H9 (cell line): ENCODE measurements at regions not wholly inside any gene's neighbourhood (a gene's known extent, or its start where the extent isn't known, plus 50 kb on each side); places are given as distances from the start of the nearest gene placed in this dataset.

Source experiments
- DNase-seq: peaks from one replicate; pipeline ENCODE4 v3.0.0-alpha.2; 2017
- H2AFZ ChIP-seq: one replicate; pipeline ENCODE4 v1.6.1; 2013; ENCODE audit warnings: mild to moderate bottlenecking, low read length, control low read depth, moderate library complexity
- H2AK5ac ChIP-seq: 2 replicates; pipeline ENCODE4 v1.6.1; 2013; ENCODE audit warnings: low read length, control low read depth, mixed read lengths; ENCODE audit not compliant: insufficient read length
- H2BK120ac ChIP-seq: one replicate; pipeline ENCODE4 v1.6.1; 2013; ENCODE audit warnings: low read depth, mild to moderate bottlenecking, low read length, control low read depth, inconsistent platforms; ENCODE audit not compliant: poor library complexity, severe bottlenecking
- H2BK12ac ChIP-seq: 2 replicates; pipeline ENCODE4 v1.6.1; 2013; ENCODE audit warnings: low read length, control low read depth, mixed read lengths, low read depth; ENCODE audit not compliant: insufficient read length
- H2BK15ac ChIP-seq: 2 replicates; pipeline ENCODE4 v1.6.1; 2013; ENCODE audit warnings: low read depth, low read length, control low read depth
- H2BK20ac ChIP-seq: one replicate; pipeline ENCODE4 v1.6.1; 2013; ENCODE audit warnings: low read depth, mild to moderate bottlenecking, low read length, control low read depth, inconsistent platforms; ENCODE audit not compliant: poor library complexity, severe bottlenecking
- H2BK5ac ChIP-seq: 2 replicates; pipeline ENCODE4 v1.6.1; 2013; ENCODE audit warnings: low read length, control low read depth, mixed read lengths; ENCODE audit not compliant: insufficient read length
- H3K14ac ChIP-seq: 2 replicates; pipeline ENCODE4 v1.6.1; 2013; ENCODE audit warnings: low read length, control low read depth; ENCODE audit not compliant: insufficient read depth
- H3K18ac ChIP-seq: 2 replicates; pipeline ENCODE4 v1.6.1; 2013; ENCODE audit warnings: low read depth, mild to moderate bottlenecking, mixed read lengths, low read length, control low read depth; ENCODE audit not compliant: insufficient read length
- H3K23ac ChIP-seq: 2 replicates; pipeline ENCODE4 v1.6.1; 2013; ENCODE audit warnings: low read length, control low read depth, mixed read lengths, low read depth; ENCODE audit not compliant: insufficient read length
- H3K23me2 ChIP-seq: 2 replicates; pipeline ENCODE4 v1.6.1; 2013; ENCODE audit warnings: low read depth, mild to moderate bottlenecking, mixed read lengths, low read length, control low read depth; ENCODE audit not compliant: insufficient read length, poor library complexity, severe bottlenecking
- H3K27ac ChIP-seq: 2 replicates; pipeline ENCODE4 v1.5.1; 2013; ENCODE audit warnings: low read length, control low read depth, mixed read lengths, low read depth; ENCODE audit not compliant: insufficient read length
- H3K27me3 ChIP-seq: 2 replicates; pipeline ENCODE4 v1.6.1; 2013; ENCODE audit warnings: low read length, control low read depth, inconsistent platforms; ENCODE audit not compliant: insufficient read depth
- H3K4ac ChIP-seq: 2 replicates; pipeline ENCODE4 v1.6.1; 2013; ENCODE audit warnings: low read depth, mild to moderate bottlenecking, control low read depth, inconsistent platforms, low read length, moderate library complexity
- H3K4me1 ChIP-seq: 2 replicates; pipeline ENCODE4 v1.6.1; 2013; ENCODE audit warnings: low read length, control low read depth, inconsistent platforms; ENCODE audit not compliant: insufficient read depth
- H3K4me2 ChIP-seq: 2 replicates; pipeline ENCODE4 v1.6.1; 2013; ENCODE audit warnings: low read length, control low read depth, mixed read lengths; ENCODE audit not compliant: insufficient read length, insufficient read depth
- H3K56ac ChIP-seq: 2 replicates; pipeline ENCODE4 v1.6.1; 2013; ENCODE audit warnings: low read depth, mild to moderate bottlenecking, mixed read lengths, low read length, control low read depth; ENCODE audit not compliant: insufficient read length
- H3K79me1 ChIP-seq: 2 replicates; pipeline ENCODE4 v1.6.1; 2013; ENCODE audit warnings: low read depth, mild to moderate bottlenecking, moderate library complexity, low read length, control low read depth, inconsistent platforms; ENCODE audit not compliant: insufficient read depth, poor library complexity, severe bottlenecking
- H3K79me2 ChIP-seq: 2 replicates; pipeline ENCODE4 v1.6.1; 2013; ENCODE audit warnings: low read length, control low read depth, inconsistent platforms; ENCODE audit not compliant: insufficient read depth
- H3K9ac ChIP-seq: 2 replicates; pipeline ENCODE4 v1.6.1; 2013; ENCODE audit warnings: low read length, control low read depth, mixed read lengths; ENCODE audit not compliant: insufficient read length; ENCODE audit errors: extremely low read depth
- H3K9me3 ChIP-seq: one replicate; pipeline ENCODE4 v1.6.1; 2013; ENCODE audit warnings: low read depth, low read length, inconsistent platforms; ENCODE audit not compliant: control insufficient read depth
- H3T11ph ChIP-seq: one replicate; pipeline ENCODE4 v1.6.1; 2013; ENCODE audit warnings: mild to moderate bottlenecking, low read length, control low read depth, inconsistent platforms
- H4K20me1 ChIP-seq: one replicate; pipeline ENCODE4 v1.6.1; 2013; ENCODE audit not compliant: control insufficient read depth, insufficient read length, insufficient read depth
- H4K5ac ChIP-seq: 2 replicates; pipeline ENCODE4 v1.6.1; 2013; ENCODE audit warnings: low read depth, mild to moderate bottlenecking, mixed read lengths, low read length, control low read depth; ENCODE audit not compliant: insufficient read length
- H4K8ac ChIP-seq: replicated peaks from 2 replicates; pipeline ENCODE4 v1.6.1; 2013; ENCODE audit warnings: low read length, control low read depth, mixed read lengths, low read depth; ENCODE audit not compliant: insufficient read length
- H4K91ac ChIP-seq: 2 replicates; pipeline ENCODE4 v1.6.1; 2013; ENCODE audit warnings: low read depth, mild to moderate bottlenecking, moderate library complexity, mixed read lengths, low read length, control low read depth; ENCODE audit not compliant: insufficient read length
- H3K27ac Mint-ChIP-seq, 3 experiments: 2 replicates in 2 of 3; 3 replicates in 1 of 3; pipeline ENCODE4 v1.8.0; 2020 to 2021; ENCODE audit warnings: mixed read lengths in 3 of 3, mild to moderate bottlenecking in 1 of 3, moderate library complexity in 1 of 3
- H3K27me3 Mint-ChIP-seq: 2 replicates; pipeline ENCODE4 v1.8.0; 2021; ENCODE audit warnings: low read depth, mild to moderate bottlenecking, moderate library complexity, mixed read lengths
- H3K36me3 Mint-ChIP-seq, 3 experiments: 2 replicates in 2 of 3; 3 replicates in 1 of 3; pipeline ENCODE4 v1.8.0; 2020 to 2021; ENCODE audit warnings: low read depth in 3 of 3, mixed read lengths in 3 of 3; ENCODE audit not compliant: insufficient read depth in 1 of 3
- H3K4me1 Mint-ChIP-seq, 2 experiments: 2 replicates each; pipeline ENCODE4 v1.8.0; 2020; ENCODE audit warnings: mixed read lengths in 2 of 2
- H3K4me3 Mint-ChIP-seq, 2 experiments: 2 replicates in 1 of 2; 3 replicates in 1 of 2; pipeline ENCODE4 v1.8.0; 2020 to 2021; ENCODE audit warnings: mild to moderate bottlenecking in 2 of 2, mixed read lengths in 2 of 2, moderate library complexity in 1 of 2
- H3K9me3 Mint-ChIP-seq, 2 experiments: 2 replicates in 1 of 2; 3 replicates in 1 of 2; pipeline ENCODE4 v1.8.0; 2020; ENCODE audit warnings: mild to moderate bottlenecking in 2 of 2, mixed read lengths in 2 of 2, moderate library complexity in 1 of 2
- CTCF ChIP-seq: fragments of 200-600 bp; sonication (generic); conservative IDR thresholded peaks from 3 replicates; pipeline ENCODE4 v1.8.0; 2021; ENCODE audit warnings: antibody characterized with exemption, mild to moderate bottlenecking
- WGBS: extraction: QIAGEN DNeasy Blood & Tissue Kit; methylation state at CpG from one replicate; pipeline ENCODE4 v1.1.7; 2013; ENCODE audit warnings: missing lambda C conversion rate, low lambda C conversion rate, mixed read lengths; ENCODE audit not compliant: insufficient read length; ENCODE audit errors: extremely low coverage; 5-methylcytosine and 5-hydroxymethylcytosine counted together

GRCh38 chr4:55296096-55296495 lies 49.9 kb upstream of the SRD5A3 start:
- Histone ChIP-seq H3K23me2 (no peaks in the 10 kb centered on the region), H3K14ac (no peak overlapping the region), H3K27me3 (no peaks in the 10 kb centered on the region), H2BK15ac (no peak overlapping the region), H4K91ac (no peak overlapping the region), H3K9ac (no peak overlapping the region), H4K20me1 (no peaks in the 10 kb centered on the region), H2AFZ (no peak overlapping the region), H3K9me3 (peaks cover 5% of the 10 kb centered on the region), H3K18ac (no peak overlapping the region), H2BK120ac (no peak overlapping the region), H2BK20ac (no peak overlapping the region), H3K56ac (no peak overlapping the region), H2BK5ac (no peak overlapping the region), H3K23ac (no peak overlapping the region), H2BK12ac (no peak overlapping the region), H4K5ac (no peak overlapping the region), H3K4me2 (no peak overlapping the region), H3K4ac (no peak overlapping the region), H3K79me2 (no peaks in the 10 kb centered on the region), H3K79me1 (no peaks in the 10 kb centered on the region), H2AK5ac (no peak overlapping the region), H3T11ph (no peak overlapping the region), H4K8ac (no peak overlapping the region), H3K4me1 (no peaks in the 10 kb centered on the region), H3K27ac (no peak overlapping the region)
- Mint-ChIP-seq H3K4me1 (peaks cover 4 to 5% of the 10 kb centered on the region in 2 experiments; a peak in 3 of 4 replicates), H3K36me3 (peaks cover 8 to 16% (median 10%) of the 10 kb centered on the region in 3 experiments; a peak in 6 of 7 replicates), H3K27me3 (no peaks in the 10 kb centered on the region), H3K9me3 (peaks cover 12 to 22% of the 10 kb centered on the region in 2 experiments), H3K27ac (no peak overlapping the region), H3K4me3 (no peak overlapping the region)
- TF ChIP-seq CTCF, result no peak
- no CpG with 5 or more reads among the region's 4 CpGs for WGBS
- no peak for DNase-seq
